Osteoblast (primary cell): ENCODE measurements at regions not wholly inside any gene's neighbourhood (a gene's known extent, or its start where the extent isn't known, plus 50 kb on each side); places are given as distances from the start of the nearest gene placed in this dataset.

Source experiments
- DNase-seq: peaks from one replicate; pipeline ENCODE4 v3.0.0; 2011; ENCODE audit warnings: low spot score, mixed read lengths; ENCODE audit not compliant: insufficient read length; ENCODE audit errors: missing footprints
- H2AFZ ChIP-seq: 2 replicates; pipeline ENCODE4 v1.6.0; 2011; ENCODE audit warnings: mild to moderate bottlenecking, low read length
- H3K27ac ChIP-seq: 2 replicates; pipeline ENCODE4 v1.5.1; 2011; ENCODE audit warnings: mild to moderate bottlenecking, low read depth, low read length, moderate library complexity
- H3K27me3 ChIP-seq: 2 replicates; pipeline ENCODE4 v1.6.0; 2012; ENCODE audit warnings: mild to moderate bottlenecking, control low read depth, inconsistent platforms, low read length, moderate library complexity; ENCODE audit not compliant: insufficient read depth
- H3K36me3 ChIP-seq: 2 replicates; pipeline ENCODE4 v1.5.1; 2011; ENCODE audit warnings: mild to moderate bottlenecking, low read length, control low read depth, moderate library complexity; ENCODE audit not compliant: insufficient read depth
- H3K4me1 ChIP-seq: 2 replicates; pipeline ENCODE4 v1.5.1; 2011; ENCODE audit warnings: mild to moderate bottlenecking, low read length, control low read depth, moderate library complexity; ENCODE audit not compliant: insufficient read depth
- H3K4me2 ChIP-seq: 2 replicates; pipeline ENCODE4 v1.6.0; 2011; ENCODE audit warnings: mild to moderate bottlenecking, low read length; ENCODE audit not compliant: insufficient read depth
- H3K4me3 ChIP-seq: fragments of 200-600 bp; sonication (generic); 3 replicates; pipeline ENCODE4 v1.5.1; 2012; ENCODE audit warnings: mild to moderate bottlenecking, low read length, inconsistent platforms; ENCODE audit not compliant: insufficient read depth
- H3K79me2 ChIP-seq: 2 replicates; pipeline ENCODE4 v1.6.0; 2012; ENCODE audit warnings: mild to moderate bottlenecking, low read length, control low read depth, inconsistent platforms; ENCODE audit not compliant: insufficient read depth
- H3K9me3 ChIP-seq: 2 replicates; pipeline ENCODE4 v1.5.1; 2011; ENCODE audit warnings: low read depth, low read length, control low read depth
- H4K20me1 ChIP-seq: 2 replicates; pipeline ENCODE4 v1.6.0; 2012; ENCODE audit warnings: mild to moderate bottlenecking, low read length, control low read depth; ENCODE audit not compliant: insufficient read depth
- CTCF ChIP-seq: IDR thresholded peaks from 2 replicates; pipeline ENCODE4 v1.5.1; 2011; ENCODE audit warnings: mild to moderate bottlenecking, low read depth, low read length, moderate library complexity; ENCODE audit errors: extremely low read depth

- no peak for TF ChIP-seq CTCF
Measured at GRCh38 chr10:8262317-8262716, 207.8 kb downstream of the GATA3 start.

GRCh38 chr10:8269976-8270375 is 215.5 kb downstream of the GATA3 start:
- H3K27me3 ChIP-seq = no peaks in the 10 kb centered on the region
- H3K4me3 ChIP-seq = no peak overlapping the region
- no peaks in the 10 kb centered on the region for H3K36me3 ChIP-seq
- no peak for DNase-seq
- no peak overlapping the region for H2AFZ ChIP-seq
- no peak for TF ChIP-seq CTCF
- no peaks in the 10 kb centered on the region for H3K4me1 ChIP-seq
- H3K27ac ChIP-seq = no peak overlapping the region
- no peaks in the 10 kb centered on the region for H3K9me3 ChIP-seq
- H3K4me2 ChIP-seq = no peak overlapping the region
- H4K20me1 ChIP-seq = no peaks in the 10 kb centered on the region
- no peaks in the 10 kb centered on the region for H3K79me2 ChIP-seq

More at GRCh38 chr10:8262317-8262716, 207.8 kb downstream of the GATA3 start:
- Histone ChIP-seq H3K27me3 (no peaks in the 10 kb centered on the region), H3K4me2 (no peak overlapping the region), H3K79me2 (no peaks in the 10 kb centered on the region), H3K36me3 (no peaks in the 10 kb centered on the region), H3K27ac (no peak overlapping the region), H4K20me1 (no peaks in the 10 kb centered on the region), H3K4me1 (no peaks in the 10 kb centered on the region), H3K4me3 (no peak overlapping the region), H3K9me3 (no peaks in the 10 kb centered on the region), H2AFZ (no peak overlapping the region)
- DNase-seq = no peak

GRCh38 chr10:8272794-8273425 is 218.4 kb downstream of the GATA3 start:
- no peak for TF ChIP-seq CTCF
- H3K27ac ChIP-seq = no peak overlapping the region
- no peak overlapping the region for H3K4me3 ChIP-seq
- no peaks in the 10 kb centered on the region for H3K4me1 ChIP-seq
- no peaks in the 10 kb centered on the region for H3K36me3 ChIP-seq
- H3K4me2 ChIP-seq = no peak overlapping the region
- H2AFZ ChIP-seq = no peak overlapping the region
- no peaks in the 10 kb centered on the region for H3K79me2 ChIP-seq
- DNase-seq = no peak
- no peaks in the 10 kb centered on the region for H3K27me3 ChIP-seq
- no peaks in the 10 kb centered on the region for H4K20me1 ChIP-seq
- no peaks in the 10 kb centered on the region for H3K9me3 ChIP-seq

- no peak for TF ChIP-seq CTCF
- H3K36me3 ChIP-seq = no peaks in the 10 kb centered on the region
- no peak for DNase-seq
- no peaks in the 10 kb centered on the region for H3K79me2 ChIP-seq
- no peaks in the 10 kb centered on the region for H4K20me1 ChIP-seq
- no peaks in the 10 kb centered on the region for H3K27me3 ChIP-seq
- H3K27ac ChIP-seq = no peak overlapping the region
- H3K4me2 ChIP-seq = no peak overlapping the region
- H2AFZ ChIP-seq = no peak overlapping the region
- no peaks in the 10 kb centered on the region for H3K4me1 ChIP-seq
- H3K4me3 ChIP-seq = no peak overlapping the region
- H3K9me3 ChIP-seq = no peaks in the 10 kb centered on the region
Measured at GRCh38 chr10:8273749-8274148, 219.3 kb downstream of the GATA3 start.
